ENCODE measurements at regions not wholly inside any gene's neighbourhood (a gene's known extent, or its start where the extent isn't known, plus 50 kb on each side); places are given as distances from the start of the nearest gene placed in this dataset.

GRCh38 chr18:77645170-77645872 is 395.7 kb downstream of the GALR1 start:
- no peak for TF ChIP-seq CTCF (IDR thresholded peaks at IDR 0.05; ENCODE audit: poor library complexity, severe bottlenecking)
- TF ChIP-seq REST (IDR thresholded peaks at IDR 0.05; ENCODE audit: borderline replicate concordance) = no peak
- TF ChIP-seq SMC3 (conservative IDR thresholded peaks at IDR 0.05; ENCODE audit: poor library complexity) = no peak
- TF ChIP-seq EP300 (conservative IDR thresholded peaks at IDR 0.05; ENCODE audit: poor library complexity, severe bottlenecking) = no peak
- TF ChIP-seq EZH2 (IDR thresholded peaks at IDR 0.05; ENCODE audit: borderline replicate concordance, insufficient read depth, low read length, poor library complexity, severe bottlenecking) = no peak
- no peak for TF ChIP-seq POLR2AphosphoS5 (IDR thresholded peaks at IDR 0.05)
- TF ChIP-seq MXI1 (conservative IDR thresholded peaks at IDR 0.05; ENCODE audit: poor library complexity, severe bottlenecking) = no peak
- no peak for TF ChIP-seq RAD21 (conservative IDR thresholded peaks at IDR 0.05)
- no peak for TF ChIP-seq TAF1 (IDR thresholded peaks at IDR 0.05; ENCODE audit: low read depth)
- Histone ChIP-seq H2AFZ (ENCODE audit: low read depth, low read length) (no peak overlapping the region), H3K9ac (ENCODE audit: low read length) (no peak overlapping the region), H3K9me3 (ENCODE audit: low read length) (no peaks in the 10 kb centered on the region), H3F3A (ENCODE audit: insufficient read depth, low read length, poor library complexity, severe bottlenecking) (no peaks in the 10 kb centered on the region), H3K4me3 (ENCODE audit: low read length) (no peak overlapping the region), H3K36me3 (ENCODE audit: insufficient read depth, low read length) (no peaks in the 10 kb centered on the region), H3K9me2 (ENCODE audit: insufficient read depth, low read length) (no peaks in the 10 kb centered on the region), H3K4me2 (ENCODE audit: low read length) (no peak overlapping the region), H4K20me1 (ENCODE audit: insufficient read depth) (no peaks in the 10 kb centered on the region), H3K27me3 (ENCODE audit: insufficient read depth, low read depth, low read length) (no peaks in the 10 kb centered on the region), H3K27ac (ENCODE audit: low read length) (no peak overlapping the region), H3K79me2 (replicated peaks; ENCODE audit: insufficient read depth, low read length) (no peaks in the 10 kb centered on the region)

- TF ChIP-seq TAF1 (IDR thresholded peaks at IDR 0.05; ENCODE audit: low read depth) (no peak), RAD21 (conservative IDR thresholded peaks at IDR 0.05) (no peak), EP300 (conservative IDR thresholded peaks at IDR 0.05; ENCODE audit: poor library complexity, severe bottlenecking) (no peak), MXI1 (conservative IDR thresholded peaks at IDR 0.05; ENCODE audit: poor library complexity, severe bottlenecking) (no peak), EZH2 (IDR thresholded peaks at IDR 0.05; ENCODE audit: borderline replicate concordance, insufficient read depth, low read length, poor library complexity, severe bottlenecking) (no peak), CTCF (IDR thresholded peaks at IDR 0.05; ENCODE audit: poor library complexity, severe bottlenecking) (no peak), REST (IDR thresholded peaks at IDR 0.05; ENCODE audit: borderline replicate concordance) (no peak), POLR2AphosphoS5 (IDR thresholded peaks at IDR 0.05) (no peak), SMC3 (conservative IDR thresholded peaks at IDR 0.05; ENCODE audit: poor library complexity) (no peak)
- Histone ChIP-seq H3F3A (ENCODE audit: insufficient read depth, low read length, poor library complexity, severe bottlenecking) (no peaks in the 10 kb centered on the region), H3K9me2 (ENCODE audit: insufficient read depth, low read length) (no peaks in the 10 kb centered on the region), H3K9ac (ENCODE audit: low read length) (no peak overlapping the region), H4K20me1 (ENCODE audit: insufficient read depth) (no peaks in the 10 kb centered on the region), H3K9me3 (ENCODE audit: low read length) (no peaks in the 10 kb centered on the region), H3K36me3 (ENCODE audit: insufficient read depth, low read length) (no peaks in the 10 kb centered on the region), H3K4me3 (ENCODE audit: low read length) (no peak overlapping the region), H3K27ac (ENCODE audit: low read length) (no peak overlapping the region), H2AFZ (ENCODE audit: low read depth, low read length) (no peak overlapping the region), H3K27me3 (ENCODE audit: insufficient read depth, low read depth, low read length) (no peaks in the 10 kb centered on the region), H3K4me2 (ENCODE audit: low read length) (no peak overlapping the region), H3K79me2 (replicated peaks; ENCODE audit: insufficient read depth, low read length) (no peaks in the 10 kb centered on the region)
These were observed 397.8 kb downstream of the GALR1 start for GRCh38 chr18:77647472-77647871.
